GM19438 (cell line): ENCODE measurements at regions not wholly inside any gene's neighbourhood (a gene's known extent, or its start where the extent isn't known, plus 50 kb on each side); places are given as distances from the start of the nearest gene placed in this dataset.

ENCODE experiments used
- ATAC-seq: cut with Tn5 transposase; IDR thresholded peaks from one replicate; pipeline ENCODE4 v1.9.1; 2021; ENCODE audit warnings: low read depth; ENCODE audit not compliant: unreplicated experiment

- ATAC-seq: no peak
These were observed 267.2 kb downstream of the PARN start for GRCh38 chr16:14362774-14363371.

GRCh38 chr16:14360326-14361037, 269.6 kb downstream of the PARN start:
- ATAC-seq: no peak

- ATAC-seq: no peak
These were observed 271.3 kb downstream of the PARN start for GRCh38 chr16:14358697-14359305.

GRCh38 chr16:14357328-14357727, 272.7 kb downstream of the PARN start:
- no peak for ATAC-seq

- no peak for ATAC-seq
These were observed 274.0 kb downstream of the PARN start for GRCh38 chr16:14356064-14356463.

- ATAC-seq: peak; percentile 84
These were observed 275.3 kb downstream of the PARN start for GRCh38 chr16:14354561-14355351.

- ATAC-seq: no peak
These were observed 276.7 kb downstream of the PARN start for GRCh38 chr16:14353340-14353739.

- no peak for ATAC-seq
These were observed 278.4 kb downstream of the PARN start for GRCh38 chr16:14351647-14352046.

- ATAC-seq: no peak
These were observed 279.4 kb downstream of the PARN start for GRCh38 chr16:14350626-14351025.

- ATAC-seq: no peak
These were observed 279.0 kb downstream of the MRTFB start for GRCh38 chr16:14350081-14350480.

- no peak for ATAC-seq
These were observed 276.6 kb downstream of the MRTFB start for GRCh38 chr16:14347706-14348105.

GRCh38 chr16:14346278-14347142, 275.4 kb downstream of the MRTFB start:
- no peak for ATAC-seq

- no peak for ATAC-seq
These were observed 274.5 kb downstream of the MRTFB start for GRCh38 chr16:14345512-14346115.

- no peak for ATAC-seq
These were observed 273.8 kb downstream of the MRTFB start for GRCh38 chr16:14344945-14345344.

GRCh38 chr16:14344292-14344691, 273.2 kb downstream of the MRTFB start:
- ATAC-seq: no peak

- no peak for ATAC-seq
These were observed 270.5 kb downstream of the MRTFB start for GRCh38 chr16:14341324-14342225.

- ATAC-seq: no peak
These were observed 268.6 kb downstream of the MRTFB start for GRCh38 chr16:14339694-14340093.

GRCh38 chr16:14338969-14339368, 267.9 kb downstream of the MRTFB start:
- no peak for ATAC-seq

- no peak for ATAC-seq
These were observed 267.1 kb downstream of the MRTFB start for GRCh38 chr16:14338236-14338635.
